HEK293T (cell line): ENCODE measurements at regions not wholly inside any gene's neighbourhood (a gene's known extent, or its start where the extent isn't known, plus 50 kb on each side); places are given as distances from the start of the nearest gene placed in this dataset.

ENCODE experiments used
- BHLHE40 ChIP-seq: fragments of 450-650 bp; IDR thresholded peaks from 2 replicates; pipeline ENCODE4 v1.6.1; 2016; ENCODE audit warnings: mild to moderate bottlenecking, moderate library complexity, borderline replicate concordance
- HDGF ChIP-seq: fragments of 450-650 bp; IDR thresholded peaks from 2 replicates; pipeline ENCODE4 v1.6.1; 2017; ENCODE audit warnings: antibody characterized with exemption, borderline replicate concordance
- PKNOX1 ChIP-seq: fragments of 450-650 bp; IDR thresholded peaks from 2 replicates; pipeline ENCODE4 v1.6.1; 2016
- SP1 ChIP-seq: fragments of 450-650 bp; IDR thresholded peaks from 2 replicates; pipeline ENCODE4 v1.6.1; 2017
- SUZ12 ChIP-seq: fragments of 450-650 bp; IDR thresholded peaks from 2 replicates; pipeline ENCODE4 v1.6.1; 2016; ENCODE audit warnings: mild to moderate bottlenecking

- TF ChIP-seq BHLHE40 (no peak), HDGF (no peak), SUZ12 (no peak), SP1 (no peak), PKNOX1 (no peak)
Measured at GRCh38 chr3:167930453-167930852, 165.3 kb downstream of the GOLIM4 start.
